OCI-LY7 (cell line): ENCODE measurements at regions not wholly inside any gene's neighbourhood (a gene's known extent, or its start where the extent isn't known, plus 50 kb on each side); places are given as distances from the start of the nearest gene placed in this dataset.

Experiments
- CTCF ChIP-seq: fragments of 200-600 bp; sonication (generic); conservative IDR thresholded peaks from 2 replicates; pipeline ENCODE4 v1.5.1; 2014; ENCODE audit warnings: mild to moderate bottlenecking, antibody characterized with exemption, low read length, moderate library complexity, mixed read lengths
- EZH2phosphoT487 ChIP-seq: fragments of 200-600 bp; sonication (generic); IDR thresholded peaks from 2 replicates; pipeline ENCODE4 v1.6.1; 2018; ENCODE audit warnings: low read depth, borderline replicate concordance, mild to moderate bottlenecking, mixed run types, antibody characterized with exemption, low read length, moderate library complexity, mixed read lengths

GRCh38 chr3:145387211-145387610, 773.8 kb downstream of the PLOD2 start:
- TF ChIP-seq CTCF (no peak), EZH2phosphoT487 (no peak)
